GM12878 (cell line): ENCODE measurements at regions not wholly inside any gene's neighbourhood (a gene's known extent, or its start where the extent isn't known, plus 50 kb on each side); places are given as distances from the start of the nearest gene placed in this dataset.

Source experiments
- ATAC-seq: fragments of 200-7000 bp; cut with Tn5 transposase; 3 replicates; pipeline ENCODE4 v1.9.1; 2020; ENCODE audit warnings: mild to moderate bottlenecking, moderate library complexity
- BruUV-seq: library from RNA; stranded (reverse); fragments of 400-500 nt; replicated peaks from 2 replicates; lab custom pipeline; 2021; lab: Mats Ljungman, UMichigan
- CTCF ChIA-PET: fragments of 300-600 bp; sonication (Branson Sonifier 250); formaldehyde crosslinking; extraction: SDS; loops from one replicate; lab custom pipeline; 2021; ENCODE audit warnings: inconsistent platforms; lab: Yijun Ruan, JAX
- POLR2A ChIA-PET: fragments of 350-600 bp; formaldehyde crosslinking; extraction: SDS; loops from one replicate; lab custom pipeline; 2021; ENCODE audit warnings: inconsistent platforms; lab: Charles Lee
- RAD21 ChIA-PET: fragments of 300-600 bp; sonication (Branson Sonifier 250); formaldehyde crosslinking; loops from one replicate; lab custom pipeline; 2023; ENCODE audit warnings: antibody characterized with exemption; ENCODE audit not compliant: unreplicated experiment; lab: Charles Lee
- SMC1A ChIA-PET: fragments of 300-600 bp; sonication (Branson Sonifier 250); formaldehyde crosslinking; loops from one replicate; lab custom pipeline; 2023; ENCODE audit not compliant: unreplicated experiment, uncharacterized antibody; lab: Charles Lee
- DNase-seq: peaks from one replicate; pipeline ENCODE4 v3.0.0-alpha.2; 2011; ENCODE audit warnings: low read depth, low spot score
- FAIRE-seq: peaks from 3 replicates; lab custom pipeline; 2011; peaks lifted over from hg19 to GRCh38; lab: Jason Lieb, UNC
- H2AFZ ChIP-seq: 2 replicates; pipeline ENCODE4 v1.6.0; 2011; ENCODE audit warnings: low read depth, low read length, control low read depth; ENCODE audit not compliant: control insufficient read depth
- H3K27ac ChIP-seq: 2 replicates; pipeline ENCODE4 v1.5.1; 2011; ENCODE audit warnings: control low read depth; ENCODE audit not compliant: control insufficient read depth, insufficient read depth
- H3K27me3 ChIP-seq, 2 experiments: replicated peaks in 1 of 2; 2 replicates each; pipeline versions ENCODE4 v1.6.0 to v1.6.1; 2011; ENCODE audit warnings: low read length in 1 of 2; ENCODE audit not compliant: control insufficient read depth in 2 of 2, insufficient read depth in 2 of 2
- H3K36me3 ChIP-seq, 2 experiments: 2 replicates each; pipeline ENCODE4 v1.5.1; 2011; ENCODE audit warnings: low read length in 1 of 2; ENCODE audit not compliant: control insufficient read depth in 2 of 2, insufficient read depth in 2 of 2
- H3K4me1 ChIP-seq: 2 replicates; pipeline ENCODE4 v1.6.1; 2011; ENCODE audit warnings: mild to moderate bottlenecking, low read length, moderate library complexity, mixed read lengths; ENCODE audit not compliant: control insufficient read depth, insufficient read depth
- H3K4me2 ChIP-seq: 2 replicates; pipeline ENCODE4 v1.6.0; 2011; ENCODE audit warnings: control low read depth; ENCODE audit not compliant: control insufficient read depth, insufficient read depth
- H3K4me3 ChIP-seq: fragments of 200-600 bp; sonication (generic); 2 replicates; pipeline ENCODE4 v1.5.1; 2016
- H3K79me2 ChIP-seq: 2 replicates; pipeline ENCODE4 v1.6.0; 2011; ENCODE audit warnings: low read length; ENCODE audit not compliant: control insufficient read depth, insufficient read depth
- H3K9ac ChIP-seq: 2 replicates; pipeline ENCODE4 v1.8.0; 2011; ENCODE audit warnings: low read length, control low read depth, mixed read lengths; ENCODE audit not compliant: control insufficient read depth, insufficient read depth
- H3K9me3 ChIP-seq: replicated peaks from 3 replicates; pipeline ENCODE4 v1.5.1; 2011; ENCODE audit warnings: mild to moderate bottlenecking, low read length; ENCODE audit not compliant: control insufficient read depth, insufficient read depth
- H4K20me1 ChIP-seq: 2 replicates; pipeline ENCODE4 v1.6.0; 2011; ENCODE audit not compliant: control insufficient read depth, insufficient read depth
- GATAD2B ChIP-seq: fragments of 450-650 bp; conservative IDR thresholded peaks from 2 replicates; pipeline ENCODE4 v1.6.1; 2017; ENCODE audit warnings: low read depth, mild to moderate bottlenecking, moderate library complexity
- IKZF1 ChIP-seq: fragments of 450-650 bp; conservative IDR thresholded peaks from 2 replicates; pipeline ENCODE4 v1.6.1; 2017; ENCODE audit warnings: antibody characterized with exemption, mild to moderate bottlenecking
- RUNX3 ChIP-seq: IDR thresholded peaks from 2 replicates; pipeline ENCODE4 v1.6.1; 2012; ENCODE audit warnings: low read length, inconsistent platforms
- SPI1 ChIP-seq: IDR thresholded peaks from 2 replicates; pipeline ENCODE4 v1.6.1; 2011; ENCODE audit warnings: low read depth, mild to moderate bottlenecking, low read length, moderate library complexity, borderline replicate concordance; ENCODE audit not compliant: insufficient read depth
- TCF12 ChIP-seq: IDR thresholded peaks from 2 replicates; pipeline ENCODE4 v1.6.1; 2011; ENCODE audit warnings: low read depth, mild to moderate bottlenecking, low read length
- TCF7 ChIP-seq: IDR thresholded peaks from 2 replicates; pipeline ENCODE4 v1.6.1; 2014; ENCODE audit warnings: antibody characterized with exemption, borderline replicate concordance
- WRNIP1 ChIP-seq: IDR thresholded peaks from 2 replicates; pipeline ENCODE4 v1.6.1; 2011; ENCODE audit warnings: low read depth, low read length, improper control_type of control experiment, borderline replicate concordance
- WGBS: methylation state at CpG from one replicate; pipeline ENCODE4 v1.1.6; 2016; ENCODE audit warnings: low lambda C conversion rate; ENCODE audit not compliant: insufficient replicate concordance, insufficient coverage; ENCODE audit errors: missing lambda C conversion rate; 5-methylcytosine and 5-hydroxymethylcytosine counted together
- in situ Hi-C: fragments of 300-500 bp; cut with MboI; formaldehyde crosslinking; loops from 9 replicates; pipeline ENCODE4 v1.14.3; 2018; ENCODE audit warnings: mixed read lengths
- intact Hi-C: fragments of 100-400 bp; cut with micrococcal nuclease; formaldehyde crosslinking; loops from one replicate; pipeline ENCODE4 v1.14.2; 2022; ENCODE audit not compliant: unreplicated experiment
- TF ChIP-seq, protein P1 (sequence below): fragments of 450-650 bp; IDR thresholded peaks from 2 replicates; pipeline ENCODE4 v1.6.1; 2016; ENCODE audit warnings: mild to moderate bottlenecking
- TF ChIP-seq, protein P2 (sequence below): fragments of 450-650 bp; formaldehyde crosslinking; IDR thresholded peaks from 2 replicates; pipeline ENCODE4 v1.5.0; 2022; ENCODE audit warnings: mild to moderate bottlenecking, missing genetic modification characterization

DNA sequence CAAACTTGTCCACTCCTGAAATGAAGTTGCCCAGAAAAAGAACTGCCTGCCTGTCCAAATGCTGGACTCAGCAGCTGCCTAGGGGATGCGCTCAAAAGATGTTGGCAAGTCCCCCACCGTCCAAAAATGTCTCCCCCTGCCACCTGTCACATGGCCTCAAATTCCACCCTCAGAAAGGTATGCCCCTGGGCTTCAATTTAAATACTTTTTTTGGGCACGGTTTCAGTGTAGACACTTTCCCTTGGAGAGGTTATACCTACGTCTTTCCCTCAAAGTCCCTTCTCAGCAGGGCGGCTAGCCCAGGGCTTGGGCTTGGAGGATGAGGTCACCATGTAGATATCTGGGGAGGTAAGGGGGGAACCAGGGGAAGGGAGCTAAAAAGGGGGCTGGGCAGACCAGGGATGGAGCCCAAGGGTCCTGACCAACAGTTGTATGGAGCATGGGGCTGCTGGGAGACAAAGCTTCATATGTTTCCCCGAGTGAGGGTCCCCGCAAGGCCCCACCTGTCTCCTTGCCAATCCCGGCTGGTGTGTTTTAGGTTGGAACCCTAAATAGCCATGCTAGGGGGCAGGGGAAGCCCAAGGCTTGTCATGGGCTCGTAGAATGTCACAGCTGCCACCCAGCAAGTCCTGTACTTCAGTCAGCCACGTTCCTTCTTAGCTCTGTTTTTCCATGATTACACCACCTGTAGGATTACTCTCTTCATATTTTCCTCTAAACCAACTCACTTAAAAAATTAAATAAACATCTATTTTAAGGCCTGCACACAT lies 131.2 kb upstream of the TBX3 start (continued):
- TF ChIP-seq, protein P1, sequence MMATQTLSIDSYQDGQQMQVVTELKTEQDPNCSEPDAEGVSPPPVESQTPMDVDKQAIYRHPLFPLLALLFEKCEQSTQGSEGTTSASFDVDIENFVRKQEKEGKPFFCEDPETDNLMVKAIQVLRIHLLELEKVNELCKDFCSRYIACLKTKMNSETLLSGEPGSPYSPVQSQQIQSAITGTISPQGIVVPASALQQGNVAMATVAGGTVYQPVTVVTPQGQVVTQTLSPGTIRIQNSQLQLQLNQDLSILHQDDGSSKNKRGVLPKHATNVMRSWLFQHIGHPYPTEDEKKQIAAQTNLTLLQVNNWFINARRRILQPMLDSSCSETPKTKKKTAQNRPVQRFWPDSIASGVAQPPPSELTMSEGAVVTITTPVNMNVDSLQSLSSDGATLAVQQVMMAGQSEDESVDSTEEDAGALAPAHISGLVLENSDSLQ: no peak

DNA sequence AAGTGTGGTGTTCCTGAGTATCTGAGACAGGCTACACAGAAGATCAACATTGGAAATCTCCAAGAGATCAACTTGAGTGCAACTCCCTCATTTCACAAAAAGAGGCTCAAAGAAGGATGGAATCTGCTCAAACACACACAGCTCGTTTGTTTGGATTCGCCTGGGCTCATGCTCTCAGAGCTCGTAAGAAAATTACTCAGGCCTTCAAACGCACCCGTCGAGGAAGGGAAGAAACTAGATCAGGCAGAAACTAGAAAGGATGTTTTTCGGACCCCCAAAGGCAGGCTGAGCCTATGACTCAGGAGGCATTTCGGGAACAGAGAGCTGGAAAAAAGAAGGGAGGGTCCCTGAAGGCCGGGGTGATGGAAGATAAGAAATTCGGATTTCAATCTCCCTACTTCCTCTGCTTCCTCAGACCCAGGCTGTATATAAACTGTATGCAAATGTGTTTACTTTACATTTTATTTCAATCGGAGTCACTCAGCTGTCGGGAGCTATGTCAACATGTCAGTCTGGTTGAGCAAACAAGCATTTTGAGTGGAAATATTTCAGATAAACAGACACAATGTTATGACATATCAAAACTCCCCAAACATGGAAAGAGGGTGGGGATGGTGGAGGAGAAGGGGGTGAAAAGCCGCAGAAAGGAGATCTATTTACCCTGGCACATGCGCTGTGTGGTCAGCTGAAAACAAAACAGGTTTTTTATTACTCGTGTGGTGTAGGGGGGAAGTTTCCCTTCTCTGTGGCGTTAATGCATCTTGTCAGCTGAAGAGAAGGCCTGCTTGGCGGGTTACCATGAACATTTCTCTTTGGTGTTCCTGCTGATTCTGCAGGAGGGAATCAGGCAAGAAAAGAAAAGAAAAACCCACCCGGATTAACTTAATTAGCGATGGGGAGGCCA lies 129.1 kb upstream of the TBX3 start:
- Histone ChIP-seq H3K4me2 (no peak overlapping the region), H2AFZ (no peak overlapping the region)

More for the DNA sequence above, 129.1 kb upstream of the TBX3 start:
- no peak for FAIRE-seq
- in situ Hi-C loops: no loop called here
- no peak overlapping the region for H3K4me3 ChIP-seq
- no peak overlapping the region for H3K9ac ChIP-seq
- ChIA-PET SMC1A (no interaction called here), RAD21 (no interaction called here), CTCF (no interaction called here), POLR2A (no interaction called here)
- TF ChIP-seq SPI1: no peak
- TF ChIP-seq TCF7: no peak
- no peak for TF ChIP-seq RUNX3
- TF ChIP-seq, protein P2, sequence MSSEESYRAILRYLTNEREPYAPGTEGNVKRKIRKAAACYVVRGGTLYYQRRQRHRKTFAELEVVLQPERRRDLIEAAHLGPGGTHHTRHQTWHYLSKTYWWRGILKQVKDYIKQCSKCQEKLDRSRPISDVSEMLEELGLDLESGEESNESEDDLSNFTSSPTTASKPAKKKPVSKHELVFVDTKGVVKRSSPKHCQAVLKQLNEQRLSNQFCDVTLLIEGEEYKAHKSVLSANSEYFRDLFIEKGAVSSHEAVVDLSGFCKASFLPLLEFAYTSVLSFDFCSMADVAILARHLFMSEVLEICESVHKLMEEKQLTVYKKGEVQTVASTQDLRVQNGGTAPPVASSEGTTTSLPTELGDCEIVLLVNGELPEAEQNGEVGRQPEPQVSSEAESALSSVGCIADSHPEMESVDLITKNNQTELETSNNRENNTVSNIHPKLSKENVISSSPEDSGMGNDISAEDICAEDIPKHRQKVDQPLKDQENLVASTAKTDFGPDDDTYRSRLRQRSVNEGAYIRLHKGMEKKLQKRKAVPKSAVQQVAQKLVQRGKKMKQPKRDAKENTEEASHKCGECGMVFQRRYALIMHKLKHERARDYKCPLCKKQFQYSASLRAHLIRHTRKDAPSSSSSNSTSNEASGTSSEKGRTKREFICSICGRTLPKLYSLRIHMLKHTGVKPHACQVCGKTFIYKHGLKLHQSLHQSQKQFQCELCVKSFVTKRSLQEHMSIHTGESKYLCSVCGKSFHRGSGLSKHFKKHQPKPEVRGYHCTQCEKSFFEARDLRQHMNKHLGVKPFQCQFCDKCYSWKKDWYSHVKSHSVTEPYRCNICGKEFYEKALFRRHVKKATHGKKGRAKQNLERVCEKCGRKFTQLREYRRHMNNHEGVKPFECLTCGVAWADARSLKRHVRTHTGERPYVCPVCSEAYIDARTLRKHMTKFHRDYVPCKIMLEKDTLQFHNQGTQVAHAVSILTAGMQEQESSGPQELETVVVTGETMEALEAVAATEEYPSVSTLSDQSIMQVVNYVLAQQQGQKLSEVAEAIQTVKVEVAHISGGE (CRISPR knock-in tag): no peak
- TF ChIP-seq TCF12: no peak
- no peak for TF ChIP-seq IKZF1
- TF ChIP-seq WRNIP1: no peak
- no peak for TF ChIP-seq GATAD2B
- H3K9me3 ChIP-seq: no peaks in the 10 kb centered on the region
- no peaks in the 10 kb centered on the region for H3K4me1 ChIP-seq
- WGBS: 14% methylated on average over 19 of the region's 19 CpGs
- H3K36me3 ChIP-seq: no peaks in the 10 kb centered on the region
- intact Hi-C loops: no loop called here
- no peaks in the 10 kb centered on the region for H3K27me3 ChIP-seq
- no peak for DNase-seq
- BruUV-seq: no TSS peak
- no peaks in the 10 kb centered on the region for H4K20me1 ChIP-seq
- H3K79me2 ChIP-seq: no peaks in the 10 kb centered on the region
- no peak overlapping the region for H3K27ac ChIP-seq
- no peak for ATAC-seq
